HG03378 (cell line): ENCODE measurements at regions not wholly inside any gene's neighbourhood (a gene's known extent, or its start where the extent isn't known, plus 50 kb on each side); places are given as distances from the start of the nearest gene placed in this dataset.
A peak's percentile ranks its signal among the peaks of the same experiment; 100 is the strongest.
"Not testable (repeated sequence)": the region's sequence is repeated elsewhere in the genome, so short reads cannot be mapped to it uniquely, and the experiment has no call there.

Experiments used
- ATAC-seq: cut with Tn5 transposase; IDR thresholded peaks from one replicate; pipeline ENCODE4 v1.9.1; 2021; ENCODE audit warnings: mild to moderate bottlenecking, moderate library complexity; ENCODE audit not compliant: unreplicated experiment

DNA sequence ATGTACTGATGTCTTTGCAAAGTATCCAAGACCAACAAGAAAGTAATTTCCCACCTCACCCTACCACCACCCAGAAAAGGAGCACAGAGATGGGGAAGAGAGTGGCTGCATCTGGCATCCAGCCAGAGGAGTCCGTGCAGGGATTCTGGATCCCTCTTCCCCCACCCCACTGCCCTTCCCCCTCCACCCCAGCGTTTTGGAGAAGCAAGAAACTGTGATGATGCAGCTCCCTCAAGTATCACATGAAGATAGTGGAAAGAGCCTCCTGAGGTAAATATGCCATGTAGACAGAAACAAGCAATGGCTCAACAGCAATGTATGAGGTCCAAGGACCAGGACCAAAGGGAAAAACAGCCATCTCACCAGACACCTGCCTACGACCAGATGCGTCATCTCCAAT lies 153.8 kb downstream of the DEPDC1B start:
- ATAC-seq = no peak

GRCh38 chr5:60545551-60545950 lies 154.4 kb downstream of the DEPDC1B start:
- no peak for ATAC-seq

DNA sequence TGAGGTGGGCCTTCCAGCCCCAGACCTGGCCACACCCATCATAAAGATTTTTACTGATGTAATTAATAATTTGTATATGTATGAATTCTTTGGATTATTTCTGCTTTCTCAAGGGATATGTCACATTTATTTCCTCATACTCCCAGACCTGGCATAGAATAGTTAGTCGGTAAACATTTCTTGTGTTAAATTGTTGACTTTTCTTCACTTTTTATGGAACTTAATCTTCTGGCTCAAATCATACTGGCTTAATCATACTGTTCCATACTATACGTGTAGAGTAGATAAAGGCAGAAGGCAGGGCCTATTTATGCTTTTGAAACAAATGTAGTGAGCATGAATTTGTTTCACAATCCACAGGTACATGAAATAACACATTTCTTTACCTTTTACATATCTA lies 155.8 kb downstream of the DEPDC1B start:
- no peak for ATAC-seq

- peak; percentile 20 for ATAC-seq
Observed at GRCh38 chr5:60541980-60542379, 158.0 kb downstream of the DEPDC1B start.

GRCh38 chr5:60540856-60541805 lies 158.8 kb downstream of the DEPDC1B start:
- ATAC-seq = peak; percentile 94

DNA sequence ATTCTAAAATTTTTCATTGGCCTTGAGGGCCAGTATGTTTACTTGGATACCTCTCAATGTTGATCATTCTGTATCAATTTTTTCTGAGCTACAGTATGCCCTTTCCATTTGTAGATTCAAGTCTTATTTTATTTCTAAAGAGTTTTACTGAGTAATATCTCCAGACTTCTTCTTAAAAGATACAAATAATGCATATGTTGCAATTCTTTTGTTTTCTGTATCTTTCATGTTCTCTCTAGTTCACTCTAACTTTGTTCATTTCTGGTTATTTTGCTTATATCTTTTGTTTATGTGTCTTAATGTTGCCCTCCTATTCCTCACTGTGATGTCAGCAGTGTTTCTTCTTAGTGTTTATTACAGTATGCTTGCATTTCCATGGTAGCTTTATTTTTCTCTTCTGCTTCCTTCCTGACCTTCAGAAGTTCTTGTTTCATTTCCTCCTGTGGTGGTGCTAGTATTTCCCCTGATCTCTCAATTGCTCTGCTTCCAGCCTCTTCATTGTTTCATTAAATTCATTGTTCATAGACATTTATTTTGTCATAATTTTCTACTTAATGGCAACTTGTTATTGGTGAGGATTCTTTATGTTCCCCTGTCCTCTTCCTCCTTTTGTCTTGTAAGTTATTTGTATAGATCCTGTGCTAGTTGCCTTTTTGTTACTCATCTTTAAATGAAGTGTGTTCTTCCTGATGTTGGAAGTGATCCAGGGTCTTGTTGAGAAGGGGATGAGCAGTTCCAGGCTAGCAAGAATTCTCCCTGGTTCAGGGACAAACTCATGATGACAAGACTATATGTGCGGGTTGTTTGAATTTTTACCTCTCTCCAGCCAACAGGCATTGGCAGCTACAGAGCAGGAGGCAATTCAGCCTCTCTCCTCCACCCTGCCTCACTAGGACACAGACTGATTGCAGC lies 160.8 kb downstream of the DEPDC1B start:
- ATAC-seq = no peak

GRCh38 chr5:60538426-60538825 lies 161.5 kb downstream of the DEPDC1B start:
- ATAC-seq = no peak

DNA sequence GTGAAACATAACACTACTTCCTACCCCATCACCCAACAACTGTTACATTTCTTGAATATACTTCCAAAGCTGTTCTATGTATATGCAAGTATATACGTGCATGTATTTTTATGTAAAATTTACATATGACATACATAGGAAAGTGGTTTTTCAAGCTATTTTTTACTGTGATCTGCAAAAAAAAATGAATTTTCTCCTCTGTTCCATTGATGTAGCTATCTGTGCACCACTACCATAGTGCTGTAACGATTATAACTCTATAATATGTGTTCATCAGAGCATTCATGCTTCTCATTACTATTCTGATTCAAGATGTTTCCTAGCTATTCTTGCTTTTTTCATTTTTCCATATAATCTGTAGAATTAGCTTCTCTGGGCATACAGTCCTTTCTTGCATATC lies 164.0 kb downstream of the DEPDC1B start:
- no peak for ATAC-seq

GRCh38 chr5:60535198-60535597 lies 164.8 kb downstream of the DEPDC1B start:
- no peak for ATAC-seq

DNA sequence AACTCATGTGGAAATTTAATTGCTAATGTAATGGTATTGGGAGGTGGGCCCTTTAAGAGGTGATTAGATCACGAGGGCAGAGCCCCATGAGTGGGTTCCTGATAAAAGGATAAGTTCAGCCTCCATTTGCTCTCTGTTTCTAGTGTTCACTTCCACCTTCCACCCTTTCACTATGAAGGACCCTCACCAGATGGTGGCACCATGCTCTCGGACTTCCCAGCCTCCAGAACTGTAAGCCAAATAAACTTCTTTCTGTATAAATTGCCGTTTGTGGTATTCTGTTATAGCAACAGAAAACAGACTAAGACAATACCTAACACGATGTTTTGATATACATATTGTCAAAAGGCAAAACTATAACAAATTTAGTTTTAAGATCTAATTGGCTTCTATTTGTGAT lies 166.2 kb downstream of the DEPDC1B start:
- no peak for ATAC-seq

DNA sequence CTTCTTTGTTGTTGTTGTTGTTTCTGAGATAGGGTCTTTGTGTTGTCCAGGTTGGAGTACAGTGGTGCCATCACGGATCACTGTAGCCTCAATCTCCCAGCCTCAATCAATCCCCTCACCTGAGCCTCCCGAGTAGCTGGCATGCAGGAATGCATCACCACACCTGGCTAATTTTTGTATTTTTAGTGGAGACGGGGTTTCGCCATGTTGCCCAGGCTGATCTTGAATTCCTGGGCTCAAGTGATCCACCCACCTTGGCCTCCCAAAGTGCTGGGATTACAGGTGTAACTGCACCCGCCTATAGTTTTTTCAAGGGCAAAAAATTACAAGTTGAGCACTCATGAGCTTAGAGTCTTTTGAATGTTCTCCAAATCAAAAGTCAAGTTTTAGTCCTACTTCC lies 167.2 kb downstream of the DEPDC1B start:
- not testable (repeated sequence) for ATAC-seq

GRCh38 chr5:60530144-60530848 lies 169.7 kb downstream of the DEPDC1B start:
- not testable (repeated sequence) for ATAC-seq

GRCh38 chr5:60529001-60529400 lies 171.0 kb downstream of the DEPDC1B start:
- ATAC-seq = no peak

DNA sequence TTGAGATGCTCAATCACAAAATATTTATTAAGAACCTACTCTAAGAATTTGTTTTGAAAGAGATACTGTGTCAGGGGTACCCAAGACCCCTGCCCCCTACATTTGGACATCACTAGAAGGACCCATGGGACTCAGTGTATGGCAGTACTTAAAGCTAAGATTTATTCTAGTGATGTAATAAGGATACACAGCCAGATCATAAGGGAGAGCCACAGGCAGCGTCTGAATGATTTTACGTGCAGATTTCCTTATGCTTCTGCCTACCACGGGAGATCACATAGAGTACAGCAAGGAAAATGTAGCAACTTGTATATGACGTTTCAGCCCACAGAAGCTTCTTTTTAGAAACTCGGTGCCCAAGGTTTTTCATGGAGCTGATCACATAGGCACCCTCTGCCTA lies 172.9 kb downstream of the DEPDC1B start:
- no peak for ATAC-seq

DNA sequence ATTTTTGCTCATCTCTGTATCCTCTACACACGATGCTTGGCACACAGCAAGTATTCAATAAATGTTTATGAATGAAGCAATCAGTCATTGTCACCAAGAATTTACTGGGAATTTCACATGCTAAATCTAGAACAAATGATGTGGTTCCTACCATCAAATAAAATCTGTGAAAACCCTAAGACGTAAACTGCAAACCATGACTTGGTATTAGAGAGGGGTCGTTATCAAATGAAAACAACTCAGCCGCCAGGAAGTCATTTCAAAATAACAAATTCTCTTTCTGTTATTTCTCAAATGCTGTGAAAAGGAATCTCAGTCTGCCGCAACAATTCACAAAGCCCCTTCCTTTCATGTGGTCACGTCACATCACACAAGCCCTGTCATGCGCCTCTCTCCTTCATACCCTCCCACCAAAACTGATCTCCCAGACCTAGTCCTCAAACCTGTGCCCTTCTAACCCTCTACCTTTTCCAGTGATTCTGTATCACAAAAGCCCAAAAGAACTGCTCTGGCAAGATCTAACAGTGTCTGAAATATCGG lies 173.6 kb downstream of the DEPDC1B start:
- no peak for ATAC-seq

DNA sequence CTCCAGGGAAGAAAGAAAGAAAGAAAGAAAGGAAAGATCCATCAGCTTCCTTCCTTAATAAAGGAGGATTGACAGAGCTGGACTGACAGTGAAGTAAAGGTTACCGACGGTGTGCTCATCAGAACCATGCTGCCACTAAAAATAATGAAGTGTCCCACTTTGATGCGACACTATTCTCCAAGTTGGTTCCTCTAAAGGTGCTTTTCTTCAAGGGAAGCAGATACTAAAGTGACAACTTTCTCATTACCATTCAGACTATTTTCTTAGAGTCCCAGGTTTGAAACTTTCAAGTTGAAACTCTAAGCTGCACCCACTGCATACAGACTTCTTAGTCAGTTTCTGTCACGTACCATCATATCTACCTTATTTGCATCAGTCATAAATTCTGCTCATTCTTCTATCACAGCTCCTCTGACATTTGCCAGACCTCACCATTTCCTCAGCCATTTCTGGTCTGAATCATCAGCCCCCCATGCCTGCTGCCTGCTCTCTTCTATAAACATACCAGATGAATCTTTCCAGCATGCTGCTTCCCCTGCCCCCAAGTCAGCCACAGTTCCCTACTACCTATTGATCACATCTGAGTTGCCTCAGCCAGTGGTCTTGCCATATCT lies 177.6 kb downstream of the DEPDC1B start:
- ATAC-seq = peak; percentile 86

DNA sequence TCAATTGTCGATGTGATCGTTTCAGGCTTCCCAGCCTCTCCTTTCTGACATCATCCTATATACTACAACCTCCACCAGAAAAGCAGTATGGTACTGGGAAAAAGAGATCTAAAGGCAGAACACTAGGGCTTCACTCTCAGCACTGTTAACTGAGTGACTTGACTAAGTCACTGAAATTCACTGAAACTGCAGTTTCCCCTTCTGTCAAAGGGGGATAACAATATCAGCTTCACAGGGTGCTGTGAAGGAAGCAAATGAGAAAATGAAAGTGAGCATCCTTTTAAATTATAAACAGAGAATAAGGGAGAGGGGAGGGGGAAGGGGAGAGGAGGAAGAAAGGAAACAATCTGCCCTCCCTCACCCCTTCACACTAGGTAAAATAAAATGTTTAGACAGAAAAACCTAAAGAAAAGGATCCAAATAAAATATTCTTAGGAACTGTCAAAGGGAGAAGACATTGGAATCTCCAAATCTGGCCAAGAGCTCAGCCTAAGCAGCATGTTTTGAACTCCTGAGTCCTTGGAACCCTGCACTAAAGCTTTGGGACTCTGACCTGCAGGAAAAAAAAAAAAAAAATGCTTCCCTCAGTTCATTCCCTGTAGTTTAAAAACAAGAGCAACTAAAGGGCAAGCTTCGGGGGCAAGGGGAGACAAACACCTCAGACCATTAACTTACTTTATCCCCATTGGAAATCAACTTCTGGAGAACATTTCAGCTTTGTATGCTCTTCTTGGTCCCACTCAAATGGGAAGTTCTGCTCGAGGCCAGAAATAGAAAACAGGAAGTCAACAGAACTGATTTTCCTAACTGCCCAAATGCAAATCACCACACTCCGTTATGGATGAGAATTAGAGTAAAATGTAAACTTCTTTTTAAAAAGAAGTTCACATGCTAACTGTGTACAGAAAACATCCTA lies 178.3 kb downstream of the DEPDC1B start:
- ATAC-seq = peak; percentile 51

DNA sequence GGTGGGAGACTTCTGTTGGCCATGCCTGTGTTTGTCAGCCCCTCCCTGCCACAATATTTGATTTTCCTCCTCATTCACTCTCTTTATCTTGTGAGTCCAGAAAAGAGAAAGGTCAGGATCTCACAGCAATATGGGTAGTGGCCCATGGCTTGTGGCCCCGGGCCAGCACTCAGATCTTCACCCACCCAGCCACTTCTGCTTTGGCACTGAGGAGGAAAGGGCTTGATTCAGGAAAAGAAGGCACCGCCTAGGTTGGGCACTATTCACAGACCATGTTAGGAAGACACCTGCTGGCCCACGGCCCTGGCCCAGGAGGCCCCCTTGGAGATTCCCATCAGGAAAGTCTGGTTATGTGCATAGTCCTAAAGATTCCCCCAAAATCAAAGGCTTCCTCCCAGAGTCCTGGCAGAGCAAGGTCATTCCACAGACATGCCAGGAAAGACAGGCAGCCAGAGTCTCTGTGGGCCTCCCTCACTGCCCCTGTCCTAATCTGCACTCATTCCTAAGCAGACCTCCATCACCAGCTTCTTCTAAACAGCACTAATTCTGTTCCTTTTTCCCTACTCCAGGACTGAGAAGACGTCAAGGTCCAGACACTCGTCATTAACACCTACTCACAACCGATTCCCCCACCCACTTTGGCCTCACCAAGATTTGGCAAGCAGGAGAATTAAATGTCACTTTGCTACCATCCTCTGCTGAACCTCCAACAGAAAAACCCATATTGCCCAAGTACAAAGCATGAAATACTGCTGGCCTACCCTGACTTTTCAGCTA lies 179.3 kb downstream of the DEPDC1B start:
- no peak for ATAC-seq

DNA sequence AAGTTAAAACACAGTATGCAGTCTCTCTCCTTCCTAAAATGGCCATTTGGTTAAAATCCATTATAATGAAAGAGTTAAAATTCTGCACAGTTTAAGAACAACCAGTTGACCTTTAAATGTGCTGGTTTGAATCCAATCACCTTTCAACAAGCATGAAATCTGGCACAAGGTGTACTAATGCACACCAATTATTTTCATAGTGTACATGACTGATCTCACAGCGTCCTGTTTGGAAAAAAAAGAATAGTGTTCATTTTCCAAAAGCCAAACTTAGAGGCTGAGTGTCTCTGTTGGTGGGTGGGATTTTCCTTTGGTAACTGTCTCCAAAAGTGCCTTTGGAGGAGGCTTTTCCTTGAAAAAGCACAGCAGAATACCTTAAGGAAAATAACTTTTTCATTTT lies 180.6 kb downstream of the DEPDC1B start:
- ATAC-seq = no peak
